GM21367 (cell line): ENCODE measurements at regions not wholly inside any gene's neighbourhood (a gene's known extent, or its start where the extent isn't known, plus 50 kb on each side); places are given as distances from the start of the nearest gene placed in this dataset.
A peak's percentile ranks its signal among the peaks of the same experiment; 100 is the strongest.
"Not testable (repeated sequence)": the region's sequence is repeated elsewhere in the genome, so short reads cannot be mapped to it uniquely, and the experiment has no call there.

Experiments
- ATAC-seq: cut with Tn5 transposase; IDR thresholded peaks from one replicate; pipeline ENCODE4 v1.9.1; 2021; ENCODE audit not compliant: unreplicated experiment

- no peak for ATAC-seq
Measured at GRCh38 chr5:153222936-153223335, 267.5 kb upstream of the GRIA1 start.

- no peak for ATAC-seq
Measured at GRCh38 chr5:153223376-153223775, 267.1 kb upstream of the GRIA1 start.

- ATAC-seq, result no peak
Measured at GRCh38 chr5:153224651-153225050, 265.8 kb upstream of the GRIA1 start.

GRCh38 chr5:153233933-153234332 lies 256.5 kb upstream of the GRIA1 start:
- no peak for ATAC-seq

- ATAC-seq, result no peak
Measured at GRCh38 chr5:153236319-153236718, 254.2 kb upstream of the GRIA1 start.

- peak; percentile 72 for ATAC-seq
Measured at GRCh38 chr5:153237671-153238332, 252.7 kb upstream of the GRIA1 start.

GRCh38 chr5:153257381-153257780 lies 233.1 kb upstream of the GRIA1 start:
- ATAC-seq, result no peak

- ATAC-seq, result no peak
Measured at GRCh38 chr5:153258469-153258868, 232.0 kb upstream of the GRIA1 start.

- no peak for ATAC-seq
Measured at GRCh38 chr5:153267506-153267905, 223.0 kb upstream of the GRIA1 start.

GRCh38 chr5:153275695-153276094 lies 214.8 kb upstream of the GRIA1 start:
- no peak for ATAC-seq

- no peak for ATAC-seq
Measured at GRCh38 chr5:153276151-153276550, 214.3 kb upstream of the GRIA1 start.

GRCh38 chr5:153296251-153296844 lies 194.1 kb upstream of the GRIA1 start:
- ATAC-seq, result not testable (repeated sequence)

GRCh38 chr5:153299891-153300290 lies 190.6 kb upstream of the GRIA1 start:
- ATAC-seq, result no peak

GRCh38 chr5:153308282-153308681 lies 182.2 kb upstream of the GRIA1 start:
- no peak for ATAC-seq

GRCh38 chr5:153318556-153318955 lies 171.9 kb upstream of the GRIA1 start:
- ATAC-seq, result no peak

- no peak for ATAC-seq
Measured at GRCh38 chr5:153321478-153321877, 169.0 kb upstream of the GRIA1 start.

- no peak for ATAC-seq
Measured at GRCh38 chr5:153340139-153340538, 150.3 kb upstream of the GRIA1 start.

GRCh38 chr5:153340738-153341137 lies 149.7 kb upstream of the GRIA1 start:
- no peak for ATAC-seq

GRCh38 chr5:153342487-153342886 lies 148.0 kb upstream of the GRIA1 start:
- no peak for ATAC-seq

- ATAC-seq, result no peak
Measured at GRCh38 chr5:153347611-153348010, 142.9 kb upstream of the GRIA1 start.

- ATAC-seq, result no peak
Measured at GRCh38 chr5:153350175-153350883, 140.1 kb upstream of the GRIA1 start.

GRCh38 chr5:153352685-153353219 lies 137.7 kb upstream of the GRIA1 start:
- ATAC-seq, result peak; percentile 67
